ENCODE measurements at regions not wholly inside any gene's neighbourhood (a gene's known extent, or its start where the extent isn't known, plus 50 kb on each side); places are given as distances from the start of the nearest gene placed in this dataset.

- TF ChIP-seq GATA2 (IDR thresholded peaks at IDR 0.05; ENCODE audit: low read depth, low read length) (no peak), GATA3 (IDR thresholded peaks at IDR 0.05; ENCODE audit: low read depth, low read length) (no peak)
Measured at GRCh38 chr10:10315989-10316388, 701.7 kb upstream of the CELF2 start.

Measured in SH-SY5Y (cell line).